C4-2B (cell line): ENCODE measurements at regions not wholly inside any gene's neighbourhood (a gene's known extent, or its start where the extent isn't known, plus 50 kb on each side); places are given as distances from the start of the nearest gene placed in this dataset.

Experiments used
- H3K27ac ChIP-seq: fragments of 450-650 bp; 2 replicates; pipeline ENCODE4 v1.5.1; 2017
- CTCF ChIP-seq: fragments of 450-650 bp; conservative IDR thresholded peaks from 2 replicates; pipeline ENCODE4 v1.5.1; 2017; ENCODE audit warnings: mild to moderate bottlenecking
- ZFX ChIP-seq: fragments of 450-650 bp; IDR thresholded peaks from 2 replicates; pipeline ENCODE4 v1.6.1; 2017

GRCh38 chr2:129734343-129735034 lies 245.0 kb upstream of the RAB6C start:
- TF ChIP-seq CTCF, result no peak
- no peak overlapping the region for H3K27ac ChIP-seq

GRCh38 chr2:129735576-129735975 lies 243.9 kb upstream of the RAB6C start:
- TF ChIP-seq CTCF (no peak), ZFX (no peak)
- H3K27ac ChIP-seq, result no peak overlapping the region

GRCh38 chr2:129737660-129738527 lies 241.6 kb upstream of the RAB6C start:
- no peak overlapping the region for H3K27ac ChIP-seq
- no peak for TF ChIP-seq CTCF
- no peak for TF ChIP-seq ZFX

- no peak overlapping the region for H3K27ac ChIP-seq
- TF ChIP-seq ZFX, result no peak
- no peak for TF ChIP-seq CTCF
Observed at GRCh38 chr2:129738799-129739198, 240.7 kb upstream of the RAB6C start.

GRCh38 chr2:129740504-129740903 lies 239.0 kb upstream of the RAB6C start:
- no peak overlapping the region for H3K27ac ChIP-seq
- TF ChIP-seq CTCF (no peak), ZFX (no peak)

- no peak overlapping the region for H3K27ac ChIP-seq
- TF ChIP-seq ZFX, result no peak
- TF ChIP-seq CTCF, result no peak
Observed at GRCh38 chr2:129741165-129741564, 238.3 kb upstream of the RAB6C start.

GRCh38 chr2:129741623-129742022 lies 237.8 kb upstream of the RAB6C start:
- no peak for TF ChIP-seq ZFX
- H3K27ac ChIP-seq, result no peak overlapping the region
